ENCODE measurements at regions not wholly inside any gene's neighbourhood (a gene's known extent, or its start where the extent isn't known, plus 50 kb on each side); places are given as distances from the start of the nearest gene placed in this dataset.
A peak's percentile ranks its signal among the peaks of the same experiment; 100 is the strongest.
"Not testable (repeated sequence)": the region's sequence is repeated elsewhere in the genome, so short reads cannot be mapped to it uniquely, and the experiment has no call there.

DNA sequence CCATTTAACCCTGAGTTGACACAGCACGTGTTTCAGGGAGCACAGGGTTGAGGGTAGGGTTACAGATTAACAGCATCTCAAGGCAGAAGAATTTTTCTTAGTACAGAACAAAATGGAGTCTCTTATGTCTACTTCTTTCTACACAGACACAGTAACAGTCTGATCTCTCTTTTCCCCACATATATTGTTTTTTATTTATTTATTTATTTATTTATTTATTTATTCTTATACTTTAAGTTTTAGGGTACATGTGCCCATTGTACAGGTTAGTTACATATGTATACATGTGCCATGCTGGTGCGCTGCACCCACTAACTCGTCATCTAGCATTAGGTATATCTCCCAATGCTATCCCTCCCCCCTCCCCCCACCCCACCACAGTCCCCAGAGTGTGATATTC lies 1725.6 kb downstream of the BRINP3 start:
- H3K27me3 ChIP-seq, H3K9me3 ChIP-seq, DNase-seq, H3K36me3 ChIP-seq, H3K4me3 ChIP-seq: not testable (repeated sequence)

DNA sequence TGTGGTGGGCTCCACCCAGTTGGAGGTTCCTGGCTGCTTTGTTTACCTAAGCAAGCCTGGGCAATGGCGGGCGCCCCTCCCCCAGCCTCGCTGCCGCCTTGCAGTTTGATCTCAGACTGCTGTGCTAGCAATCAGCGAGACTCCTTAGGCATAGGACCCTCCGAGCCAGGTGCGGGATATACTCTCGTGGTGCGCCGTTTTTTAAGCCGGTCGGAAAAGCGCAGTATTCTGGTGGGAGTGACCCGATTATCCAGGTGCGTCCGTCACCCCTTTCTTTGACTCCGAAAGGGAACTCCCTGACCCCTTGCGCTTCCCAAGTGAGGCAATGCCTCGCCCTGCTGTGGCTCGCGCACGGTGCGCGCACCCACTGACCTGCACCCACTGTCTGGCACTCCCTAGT lies 1719.9 kb downstream of the BRINP3 start:
- not testable (repeated sequence) for DNase-seq, H3K36me3 ChIP-seq, H3K27me3 ChIP-seq, H3K4me3 ChIP-seq, H3K9me3 ChIP-seq

- no peak for DNase-seq
- Histone ChIP-seq H3K9me3 (peaks cover 2% of the 10 kb centered on the region; the same call in 1 of the 2 replicates), H3K27me3 (no peaks in the 10 kb centered on the region), H3K4me3 (no peak overlapping the region), H3K36me3 (no peaks in the 10 kb centered on the region)
Measured at GRCh38 chr1:188761226-188761625, 1716.4 kb downstream of the BRINP3 start.

DNA sequence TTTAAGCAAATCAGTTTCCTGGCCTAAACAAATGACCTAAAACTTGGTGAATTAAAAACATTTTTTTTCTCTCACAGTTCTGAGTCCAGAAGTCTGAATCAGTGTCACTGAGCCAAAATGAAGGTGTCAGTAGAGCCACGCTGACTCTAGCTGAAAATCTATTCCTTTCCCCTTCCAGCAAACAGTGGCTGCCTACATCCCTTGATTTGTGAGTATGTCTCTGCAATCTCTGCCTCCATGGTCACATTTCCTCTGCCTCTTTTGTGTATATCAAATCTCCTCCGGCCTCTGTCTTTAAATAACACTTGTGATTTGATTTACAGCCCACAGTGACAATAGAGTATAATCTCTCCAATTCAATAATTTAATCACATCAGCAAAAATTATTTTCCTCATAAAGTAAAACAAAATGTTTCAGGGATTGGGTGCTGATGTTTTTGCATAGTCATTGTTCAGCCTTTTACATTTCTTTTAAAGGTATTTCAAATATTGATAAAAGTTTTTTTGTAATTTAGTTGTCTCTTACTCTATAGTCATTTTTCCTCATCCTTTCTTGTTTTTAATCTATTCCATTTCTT lies 1715.4 kb downstream of the BRINP3 start:
- Histone ChIP-seq H3K4me3 (no peak overlapping the region), H3K36me3 (no peaks in the 10 kb centered on the region), H3K27me3 (no peaks in the 10 kb centered on the region), H3K9me3 (peaks cover 2% of the 10 kb centered on the region; the same call in 1 of the 2 replicates)
- no peak for DNase-seq

- DNase-seq, result no peak
- no peak overlapping the region for H3K4me3 ChIP-seq
- H3K27me3 ChIP-seq, result no peaks in the 10 kb centered on the region
- no peaks in the 10 kb centered on the region for H3K36me3 ChIP-seq
- peaks cover under 1% of the 10 kb centered on the region; the same call in 1 of the 2 replicates for H3K9me3 ChIP-seq
Measured at GRCh38 chr1:188763541-188763940, 1714.1 kb downstream of the BRINP3 start.

- no peaks in the 10 kb centered on the region for H3K27me3 ChIP-seq
Measured at GRCh38 chr1:188769181-188769580, 1708.5 kb downstream of the BRINP3 start.

DNA sequence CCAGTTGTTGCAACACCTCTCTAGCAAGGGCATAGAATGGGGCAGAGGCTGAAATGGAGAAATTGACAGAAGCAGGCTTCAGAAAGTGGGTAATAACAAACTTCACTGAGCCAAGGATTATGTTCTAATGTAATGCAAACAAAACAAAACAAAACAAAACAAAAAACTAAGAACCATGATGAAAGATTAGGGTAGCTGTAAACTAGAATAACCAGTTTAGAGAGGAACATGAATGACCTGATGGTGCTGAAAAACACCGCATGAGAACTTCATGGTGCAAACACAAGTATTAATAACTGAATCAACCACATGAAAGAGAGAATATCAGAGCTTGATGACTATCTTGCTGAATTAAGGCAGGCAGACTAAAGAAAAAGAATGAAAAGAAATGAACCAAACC lies 1707.7 kb downstream of the BRINP3 start:
- no peak overlapping the region for H3K4me3 ChIP-seq
- no peaks in the 10 kb centered on the region; the same call in 1 of the 2 replicates for H3K9me3 ChIP-seq
- H3K36me3 ChIP-seq, result no peaks in the 10 kb centered on the region
- no peaks in the 10 kb centered on the region for H3K27me3 ChIP-seq
- DNase-seq, result no peak

More at GRCh38 chr1:188769181-188769580, 1708.5 kb downstream of the BRINP3 start:
- no peak overlapping the region for H3K4me3 ChIP-seq
- no peaks in the 10 kb centered on the region for H3K36me3 ChIP-seq
- no peaks in the 10 kb centered on the region; the same call in 1 of the 2 replicates for H3K9me3 ChIP-seq
- no peak for DNase-seq

DNA sequence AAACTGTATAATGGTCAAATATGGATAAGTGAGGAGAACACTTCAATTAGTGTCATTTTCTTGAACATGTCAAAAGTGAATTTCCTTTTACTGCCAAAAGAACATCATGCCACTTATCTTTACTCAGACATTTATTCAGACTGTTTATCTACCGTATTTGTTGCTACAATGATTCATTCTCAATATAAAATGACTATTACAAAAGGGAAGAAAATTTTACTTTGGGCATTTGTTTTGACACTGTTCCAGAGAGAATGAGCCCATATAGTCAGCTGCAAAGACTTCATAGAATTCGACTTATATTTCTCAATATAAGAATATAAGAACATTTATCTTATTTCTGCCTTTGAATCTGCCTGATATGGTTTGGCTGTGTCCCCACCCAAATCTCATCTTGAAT lies 1699.1 kb downstream of the BRINP3 start:
- no peak overlapping the region for H3K4me3 ChIP-seq
- no peaks in the 10 kb centered on the region; the same call in 1 of the 2 replicates for H3K9me3 ChIP-seq
- no peaks in the 10 kb centered on the region for H3K27me3 ChIP-seq
- no peaks in the 10 kb centered on the region for H3K36me3 ChIP-seq
- DNase-seq, result no peak

- Histone ChIP-seq H3K9me3 (no peaks in the 10 kb centered on the region; the same call in 1 of the 2 replicates), H3K27me3 (no peaks in the 10 kb centered on the region), H3K4me3 (no peak overlapping the region), H3K36me3 (no peaks in the 10 kb centered on the region)
- DNase-seq, result peak; percentile 13
Measured at GRCh38 chr1:188782220-188782841, 1695.3 kb downstream of the BRINP3 start.

DNA sequence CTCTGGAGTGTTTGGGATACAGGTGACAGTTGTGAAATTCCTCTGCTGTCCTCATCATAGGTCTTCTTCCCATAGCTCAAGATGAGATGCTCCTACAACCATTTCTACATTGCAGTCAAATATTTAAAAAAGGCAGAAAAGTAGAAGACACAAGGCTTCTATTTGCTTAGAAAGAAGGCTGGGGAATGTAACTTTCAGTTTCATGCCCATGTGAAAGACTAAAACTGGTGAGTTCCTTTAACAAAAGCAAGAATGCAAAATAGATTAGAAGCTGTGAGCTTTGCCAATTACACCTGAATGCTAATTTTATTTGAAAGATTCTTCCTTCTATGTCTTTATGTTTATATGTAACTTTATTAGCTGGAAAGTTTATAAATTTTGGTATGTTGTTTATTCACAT lies 1682.7 kb downstream of the BRINP3 start:
- no peaks in the 10 kb centered on the region for H3K27me3 ChIP-seq
- no peaks in the 10 kb centered on the region for H3K9me3 ChIP-seq
- H3K36me3 ChIP-seq, result no peaks in the 10 kb centered on the region
- no peak overlapping the region for H3K4me3 ChIP-seq
- DNase-seq, result no peak

DNA sequence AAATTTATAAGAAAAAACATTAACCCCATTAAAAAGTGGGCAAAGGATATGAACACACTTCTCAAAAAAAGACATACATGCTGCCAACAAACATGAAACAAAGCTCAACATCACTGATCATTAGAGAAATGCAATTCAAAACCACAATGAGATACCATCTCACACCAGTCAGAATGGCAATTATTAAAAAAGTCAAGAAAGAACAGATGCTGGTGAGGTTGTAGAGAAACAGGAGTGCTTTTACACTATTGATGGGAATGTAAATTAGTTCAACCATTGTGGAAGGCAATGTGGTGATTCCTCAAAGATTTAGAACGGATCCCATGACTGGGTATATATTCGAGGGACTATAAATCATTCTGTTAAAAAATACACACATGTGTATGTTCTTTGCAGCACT lies 1665.5 kb downstream of the BRINP3 start:
- H3K4me3 ChIP-seq, H3K27me3 ChIP-seq, H3K9me3 ChIP-seq, H3K36me3 ChIP-seq, DNase-seq: not testable (repeated sequence)

DNA sequence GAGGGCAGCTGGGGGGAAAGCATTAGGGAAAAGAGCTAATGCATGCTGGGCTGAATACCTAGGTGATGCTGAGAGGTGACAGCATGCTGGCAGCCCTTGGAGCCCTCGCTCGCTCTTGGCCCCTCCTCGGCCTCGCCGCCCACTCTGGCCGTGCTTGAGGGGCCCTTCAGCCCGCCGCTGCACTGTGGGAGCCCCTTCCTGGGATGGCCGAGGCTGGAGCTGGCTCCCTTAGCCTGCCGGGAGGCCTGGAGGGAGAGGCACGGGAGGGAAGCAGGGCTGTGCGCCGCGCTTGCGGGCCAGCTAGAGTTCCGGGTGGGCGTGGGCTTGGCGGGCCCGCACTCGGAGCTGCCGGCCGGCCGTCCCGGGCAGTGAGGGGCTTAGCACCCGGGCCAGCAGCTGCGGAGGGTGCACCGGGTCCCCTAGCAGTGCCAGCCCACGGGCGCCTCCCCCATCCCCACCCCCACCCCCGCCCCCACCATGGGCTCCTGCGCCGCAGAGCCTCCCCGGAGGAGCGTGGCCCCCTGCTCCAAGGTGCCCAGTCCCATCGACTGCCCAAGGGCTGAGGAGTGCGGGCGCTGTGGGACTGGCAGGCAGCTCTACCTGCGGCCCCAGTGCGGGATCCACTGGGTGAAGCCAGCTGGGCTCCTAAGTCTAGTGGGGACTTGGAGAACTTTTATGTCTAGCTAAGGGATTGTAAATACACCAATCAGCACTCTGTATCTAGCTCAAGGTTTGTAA lies 1664.7 kb downstream of the BRINP3 start:
- H3K36me3 ChIP-seq, H3K4me3 ChIP-seq, DNase-seq, H3K9me3 ChIP-seq, H3K27me3 ChIP-seq: not testable (repeated sequence)

GRCh38 chr1:188817814-188818213 lies 1659.8 kb downstream of the BRINP3 start:
- H3K27me3 ChIP-seq, result no peaks in the 10 kb centered on the region
- no peak overlapping the region for H3K4me3 ChIP-seq
- H3K36me3 ChIP-seq, result no peaks in the 10 kb centered on the region
- H3K9me3 ChIP-seq, result no peaks in the 10 kb centered on the region
- no peak for DNase-seq

DNA sequence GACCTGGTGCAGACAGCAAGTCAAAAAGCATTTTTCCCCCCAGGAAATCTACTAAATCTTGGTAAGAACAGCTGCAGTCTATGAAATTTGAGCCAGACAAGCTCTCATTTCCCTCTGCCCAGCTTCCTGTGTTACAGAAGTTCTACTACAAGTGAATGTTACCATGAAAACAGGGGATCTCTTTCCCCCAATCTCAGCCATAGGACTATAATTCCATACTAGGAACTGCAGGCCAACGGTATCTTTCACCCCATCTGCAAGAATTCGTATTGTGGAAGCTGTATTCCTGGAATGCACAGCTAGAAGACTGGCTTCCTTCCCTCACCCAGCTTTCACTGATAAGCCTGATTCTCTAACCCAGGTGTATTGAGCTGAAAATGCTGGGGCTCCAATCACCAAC lies 1655.4 kb downstream of the BRINP3 start:
- Histone ChIP-seq H3K27me3 (no peaks in the 10 kb centered on the region), H3K9me3 (no peaks in the 10 kb centered on the region), H3K4me3 (no peak overlapping the region), H3K36me3 (no peaks in the 10 kb centered on the region)
- no peak for DNase-seq

DNA sequence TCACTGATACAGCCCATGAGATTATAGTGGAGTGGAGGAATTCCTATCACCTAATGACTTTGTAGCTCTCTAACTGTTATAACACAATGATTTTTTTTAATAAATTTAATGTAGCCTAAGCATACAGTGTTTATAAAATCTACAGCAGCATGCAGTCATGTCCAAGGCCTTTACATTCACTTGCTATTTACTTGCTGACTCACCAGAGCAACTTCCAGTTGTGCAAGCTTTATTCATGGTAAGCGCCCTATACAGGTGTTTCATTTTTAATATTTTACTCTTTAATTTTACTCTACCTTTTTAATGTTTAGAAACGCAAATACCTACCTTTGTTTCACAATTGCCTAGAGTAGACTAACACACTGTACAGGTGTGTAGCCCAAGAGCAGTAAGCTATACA lies 1652.2 kb downstream of the BRINP3 start:
- DNase-seq, result no peak
- Histone ChIP-seq H3K4me3 (no peak overlapping the region), H3K27me3 (no peaks in the 10 kb centered on the region), H3K9me3 (no peaks in the 10 kb centered on the region), H3K36me3 (no peaks in the 10 kb centered on the region)

GRCh38 chr1:188826800-188827199 lies 1650.9 kb downstream of the BRINP3 start:
- no peaks in the 10 kb centered on the region for H3K9me3 ChIP-seq
- H3K4me3 ChIP-seq, result no peak overlapping the region
- no peaks in the 10 kb centered on the region for H3K27me3 ChIP-seq
- no peaks in the 10 kb centered on the region for H3K36me3 ChIP-seq
- no peak for DNase-seq

DNA sequence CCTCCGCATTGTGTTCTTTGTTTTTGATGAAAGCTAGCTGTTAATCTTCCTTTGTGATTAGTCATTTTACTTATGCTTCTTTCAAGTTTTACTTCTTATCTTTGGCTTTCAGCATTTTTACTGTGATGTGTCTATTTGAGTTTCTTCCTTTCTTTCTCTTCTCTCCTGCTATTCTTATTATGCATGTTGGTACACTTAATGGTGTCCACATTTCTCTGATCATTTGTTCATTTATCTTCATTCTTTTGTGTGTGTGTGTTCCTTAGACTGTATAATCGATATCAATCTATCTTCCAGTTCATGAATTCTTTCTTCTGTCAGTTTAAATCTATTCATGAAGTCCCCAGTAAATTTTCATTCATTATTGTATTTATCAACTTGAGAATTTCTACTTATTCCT lies 1650.3 kb downstream of the BRINP3 start:
- H3K4me3 ChIP-seq, result no peak overlapping the region
- H3K27me3 ChIP-seq, result no peaks in the 10 kb centered on the region
- H3K36me3 ChIP-seq, result no peaks in the 10 kb centered on the region
- H3K9me3 ChIP-seq, result no peaks in the 10 kb centered on the region
- DNase-seq, result no peak

Data from MG63 (cell line).